ENCODE measurements at regions not wholly inside any gene's neighbourhood (a gene's known extent, or its start where the extent isn't known, plus 50 kb on each side); places are given as distances from the start of the nearest gene placed in this dataset.

DNA sequence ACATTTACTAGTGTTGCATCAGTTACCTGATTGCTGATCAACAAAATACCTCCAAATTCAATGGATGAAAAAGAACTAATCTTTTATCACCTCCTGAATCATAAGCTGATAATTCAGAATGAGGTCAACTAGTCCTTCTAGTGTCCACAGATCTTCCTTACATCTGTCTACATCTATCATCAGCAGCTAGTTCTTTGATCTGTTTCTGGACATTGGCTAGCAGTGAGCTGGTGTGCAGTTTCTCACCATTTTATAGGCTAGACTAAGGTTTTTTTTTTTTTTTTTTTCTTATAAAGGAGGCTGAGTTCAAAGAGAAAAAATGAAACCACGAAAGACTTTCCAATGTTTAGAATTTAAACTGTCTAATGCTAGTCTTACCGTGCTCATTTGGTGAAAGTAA is 534.3 kb upstream of the ST8SIA4 start:
- Histone ChIP-seq H3K9me3 (ENCODE audit: control insufficient read depth in 4 of 4, low read length in 3 of 4) (no peaks in the 10 kb centered on the region), H3K9ac (ENCODE audit: low read depth in 1 of 2, low read length in 2 of 2) (no peak overlapping the region), H3K27ac (ENCODE audit: low read depth in 1 of 2, low read length in 2 of 2) (no peak overlapping the region), H3K36me3 (ENCODE audit: control insufficient read depth in 4 of 4, insufficient read depth in 3 of 4, low read depth in 1 of 4, low read length in 3 of 4) (no peaks in the 10 kb centered on the region), H3K27me3 (ENCODE audit: control insufficient read depth in 4 of 4, insufficient read depth in 4 of 4, low read length in 3 of 4) (no peaks in the 10 kb centered on the region), H3K4me1 (ENCODE audit: control insufficient read depth in 4 of 4, insufficient read depth in 4 of 4, low read length in 3 of 4) (no peaks in the 10 kb centered on the region), H3K4me3 (ENCODE audit: low read depth in 1 of 3, low read length in 3 of 3) (no peak overlapping the region)
- WGBS = 62% methylated on average over 2 of the region's 2 CpGs
- DNase-seq (ENCODE audit: low spot score) = no peak
- TF ChIP-seq NR2F2 (IDR thresholded peaks at IDR 0.05) = no peak
- TF ChIP-seq, protein P1, sequence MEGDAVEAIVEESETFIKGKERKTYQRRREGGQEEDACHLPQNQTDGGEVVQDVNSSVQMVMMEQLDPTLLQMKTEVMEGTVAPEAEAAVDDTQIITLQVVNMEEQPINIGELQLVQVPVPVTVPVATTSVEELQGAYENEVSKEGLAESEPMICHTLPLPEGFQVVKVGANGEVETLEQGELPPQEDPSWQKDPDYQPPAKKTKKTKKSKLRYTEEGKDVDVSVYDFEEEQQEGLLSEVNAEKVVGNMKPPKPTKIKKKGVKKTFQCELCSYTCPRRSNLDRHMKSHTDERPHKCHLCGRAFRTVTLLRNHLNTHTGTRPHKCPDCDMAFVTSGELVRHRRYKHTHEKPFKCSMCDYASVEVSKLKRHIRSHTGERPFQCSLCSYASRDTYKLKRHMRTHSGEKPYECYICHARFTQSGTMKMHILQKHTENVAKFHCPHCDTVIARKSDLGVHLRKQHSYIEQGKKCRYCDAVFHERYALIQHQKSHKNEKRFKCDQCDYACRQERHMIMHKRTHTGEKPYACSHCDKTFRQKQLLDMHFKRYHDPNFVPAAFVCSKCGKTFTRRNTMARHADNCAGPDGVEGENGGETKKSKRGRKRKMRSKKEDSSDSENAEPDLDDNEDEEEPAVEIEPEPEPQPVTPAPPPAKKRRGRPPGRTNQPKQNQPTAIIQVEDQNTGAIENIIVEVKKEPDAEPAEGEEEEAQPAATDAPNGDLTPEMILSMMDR (IDR thresholded peaks at IDR 0.05; ENCODE audit: low read depth, low read length, missing input control) = no peak
- no peak for TF ChIP-seq FOXA1 (IDR thresholded peaks at IDR 0.05)
- no peak for TF ChIP-seq HNF4A (conservative IDR thresholded peaks at IDR 0.05)
- TF ChIP-seq RXRA (IDR thresholded peaks at IDR 0.05) = no peak
- TF ChIP-seq, protein P2, sequence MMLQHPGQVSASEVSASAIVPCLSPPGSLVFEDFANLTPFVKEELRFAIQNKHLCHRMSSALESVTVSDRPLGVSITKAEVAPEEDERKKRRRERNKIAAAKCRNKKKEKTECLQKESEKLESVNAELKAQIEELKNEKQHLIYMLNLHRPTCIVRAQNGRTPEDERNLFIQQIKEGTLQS (IDR thresholded peaks at IDR 0.05) = no peak
- TF ChIP-seq SP1 (IDR thresholded peaks at IDR 0.05) = no peak

DNA sequence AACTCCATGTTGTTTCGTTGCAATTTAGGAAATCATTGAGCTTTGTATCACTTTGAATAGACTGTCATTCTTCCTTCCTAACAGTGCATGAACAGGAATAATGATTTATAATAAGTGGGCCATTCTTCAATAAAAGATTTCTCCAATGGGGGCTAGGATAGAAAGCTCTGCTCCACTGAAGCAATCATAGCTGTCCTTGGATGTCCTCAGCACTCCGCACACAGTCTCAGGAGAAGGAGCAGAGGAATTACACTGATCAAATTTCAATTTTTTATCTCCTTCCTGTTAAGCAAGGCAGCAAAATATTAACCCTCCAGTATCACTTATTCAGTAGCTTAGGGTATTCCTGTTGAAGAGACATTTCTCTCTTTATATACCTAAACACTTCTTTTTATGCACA is 532.7 kb upstream of the ST8SIA4 start:
- Histone ChIP-seq H3K4me3 (ENCODE audit: low read depth in 1 of 3, low read length in 3 of 3) (no peak overlapping the region), H3K4me1 (ENCODE audit: control insufficient read depth in 4 of 4, insufficient read depth in 4 of 4, low read length in 3 of 4) (no peaks in the 10 kb centered on the region), H3K9me3 (ENCODE audit: control insufficient read depth in 4 of 4, low read length in 3 of 4) (no peaks in the 10 kb centered on the region), H3K36me3 (ENCODE audit: control insufficient read depth in 4 of 4, insufficient read depth in 3 of 4, low read depth in 1 of 4, low read length in 3 of 4) (no peaks in the 10 kb centered on the region), H3K9ac (ENCODE audit: low read depth in 1 of 2, low read length in 2 of 2) (no peak overlapping the region), H3K27ac (ENCODE audit: low read depth in 1 of 2, low read length in 2 of 2) (no peak overlapping the region), H3K27me3 (ENCODE audit: control insufficient read depth in 4 of 4, insufficient read depth in 4 of 4, low read length in 3 of 4) (no peaks in the 10 kb centered on the region)
- TF ChIP-seq GABPA (IDR thresholded peaks at IDR 0.05 in 1 of 2, conservative IDR thresholded peaks at IDR 0.05 in 1 of 2) (no peak), FOXA2 (IDR thresholded peaks at IDR 0.05) (no peak), HNF4A (conservative IDR thresholded peaks at IDR 0.05) (no peak), SP1 (IDR thresholded peaks at IDR 0.05) (no peak), HNF4G (IDR thresholded peaks at IDR 0.05) (no peak), NR2F2 (IDR thresholded peaks at IDR 0.05) (no peak), RAD21 (IDR thresholded peaks at IDR 0.05) (no peak), EGR1 (IDR thresholded peaks at IDR 0.05; ENCODE audit: low read depth in 2 of 2) (no peak), TAF1 (conservative IDR thresholded peaks at IDR 0.05) (no peak), YY1 (IDR thresholded peaks at IDR 0.05) (no peak)
- TF ChIP-seq, protein P3, sequence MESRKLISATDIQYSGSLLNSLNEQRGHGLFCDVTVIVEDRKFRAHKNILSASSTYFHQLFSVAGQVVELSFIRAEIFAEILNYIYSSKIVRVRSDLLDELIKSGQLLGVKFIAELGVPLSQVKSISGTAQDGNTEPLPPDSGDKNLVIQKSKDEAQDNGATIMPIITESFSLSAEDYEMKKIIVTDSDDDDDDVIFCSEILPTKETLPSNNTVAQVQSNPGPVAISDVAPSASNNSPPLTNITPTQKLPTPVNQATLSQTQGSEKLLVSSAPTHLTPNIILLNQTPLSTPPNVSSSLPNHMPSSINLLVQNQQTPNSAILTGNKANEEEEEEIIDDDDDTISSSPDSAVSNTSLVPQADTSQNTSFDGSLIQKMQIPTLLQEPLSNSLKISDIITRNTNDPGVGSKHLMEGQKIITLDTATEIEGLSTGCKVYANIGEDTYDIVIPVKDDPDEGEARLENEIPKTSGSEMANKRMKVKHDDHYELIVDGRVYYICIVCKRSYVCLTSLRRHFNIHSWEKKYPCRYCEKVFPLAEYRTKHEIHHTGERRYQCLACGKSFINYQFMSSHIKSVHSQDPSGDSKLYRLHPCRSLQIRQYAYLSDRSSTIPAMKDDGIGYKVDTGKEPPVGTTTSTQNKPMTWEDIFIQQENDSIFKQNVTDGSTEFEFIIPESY (IDR thresholded peaks at IDR 0.05) = no peak
- TF ChIP-seq, protein P4, sequence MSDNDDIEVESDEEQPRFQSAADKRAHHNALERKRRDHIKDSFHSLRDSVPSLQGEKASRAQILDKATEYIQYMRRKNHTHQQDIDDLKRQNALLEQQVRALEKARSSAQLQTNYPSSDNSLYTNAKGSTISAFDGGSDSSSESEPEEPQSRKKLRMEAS (IDR thresholded peaks at IDR 0.05) = no peak
- TF ChIP-seq, protein P5, sequence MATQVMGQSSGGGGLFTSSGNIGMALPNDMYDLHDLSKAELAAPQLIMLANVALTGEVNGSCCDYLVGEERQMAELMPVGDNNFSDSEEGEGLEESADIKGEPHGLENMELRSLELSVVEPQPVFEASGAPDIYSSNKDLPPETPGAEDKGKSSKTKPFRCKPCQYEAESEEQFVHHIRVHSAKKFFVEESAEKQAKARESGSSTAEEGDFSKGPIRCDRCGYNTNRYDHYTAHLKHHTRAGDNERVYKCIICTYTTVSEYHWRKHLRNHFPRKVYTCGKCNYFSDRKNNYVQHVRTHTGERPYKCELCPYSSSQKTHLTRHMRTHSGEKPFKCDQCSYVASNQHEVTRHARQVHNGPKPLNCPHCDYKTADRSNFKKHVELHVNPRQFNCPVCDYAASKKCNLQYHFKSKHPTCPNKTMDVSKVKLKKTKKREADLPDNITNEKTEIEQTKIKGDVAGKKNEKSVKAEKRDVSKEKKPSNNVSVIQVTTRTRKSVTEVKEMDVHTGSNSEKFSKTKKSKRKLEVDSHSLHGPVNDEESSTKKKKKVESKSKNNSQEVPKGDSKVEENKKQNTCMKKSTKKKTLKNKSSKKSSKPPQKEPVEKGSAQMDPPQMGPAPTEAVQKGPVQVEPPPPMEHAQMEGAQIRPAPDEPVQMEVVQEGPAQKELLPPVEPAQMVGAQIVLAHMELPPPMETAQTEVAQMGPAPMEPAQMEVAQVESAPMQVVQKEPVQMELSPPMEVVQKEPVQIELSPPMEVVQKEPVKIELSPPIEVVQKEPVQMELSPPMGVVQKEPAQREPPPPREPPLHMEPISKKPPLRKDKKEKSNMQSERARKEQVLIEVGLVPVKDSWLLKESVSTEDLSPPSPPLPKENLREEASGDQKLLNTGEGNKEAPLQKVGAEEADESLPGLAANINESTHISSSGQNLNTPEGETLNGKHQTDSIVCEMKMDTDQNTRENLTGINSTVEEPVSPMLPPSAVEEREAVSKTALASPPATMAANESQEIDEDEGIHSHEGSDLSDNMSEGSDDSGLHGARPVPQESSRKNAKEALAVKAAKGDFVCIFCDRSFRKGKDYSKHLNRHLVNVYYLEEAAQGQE (IDR thresholded peaks at IDR 0.05) = no peak
- TF ChIP-seq, protein P2 (IDR thresholded peaks at IDR 0.05) = no peak
- TF ChIP-seq, protein P1 (IDR thresholded peaks at IDR 0.05; ENCODE audit: low read depth, low read length, missing input control) = no peak
- DNase-seq (ENCODE audit: low spot score) = no peak
- 65% methylated on average over 2 of the region's 2 CpGs for WGBS

Data from liver (tissue), 8 donors.